NB4 (cell line): ENCODE measurements at regions not wholly inside any gene's neighbourhood (a gene's known extent, or its start where the extent isn't known, plus 50 kb on each side); places are given as distances from the start of the nearest gene placed in this dataset.

ENCODE experiments used
- POLR2A ChIP-seq: IDR thresholded peaks from 2 replicates; pipeline ENCODE4 v1.6.1; 2011; ENCODE audit warnings: mild to moderate bottlenecking; ENCODE audit not compliant: insufficient read length; ENCODE audit errors: extremely low read depth
- TF ChIP-seq, protein P1 (sequence below): IDR thresholded peaks from one replicate; pipeline ENCODE4 v1.5.1; 2012; ENCODE audit warnings: low read depth, low read length
- TF ChIP-seq, protein P2 (sequence below): IDR thresholded peaks from 2 replicates; pipeline ENCODE4 v1.6.1; 2011; ENCODE audit warnings: low read depth, low read length

DNA sequence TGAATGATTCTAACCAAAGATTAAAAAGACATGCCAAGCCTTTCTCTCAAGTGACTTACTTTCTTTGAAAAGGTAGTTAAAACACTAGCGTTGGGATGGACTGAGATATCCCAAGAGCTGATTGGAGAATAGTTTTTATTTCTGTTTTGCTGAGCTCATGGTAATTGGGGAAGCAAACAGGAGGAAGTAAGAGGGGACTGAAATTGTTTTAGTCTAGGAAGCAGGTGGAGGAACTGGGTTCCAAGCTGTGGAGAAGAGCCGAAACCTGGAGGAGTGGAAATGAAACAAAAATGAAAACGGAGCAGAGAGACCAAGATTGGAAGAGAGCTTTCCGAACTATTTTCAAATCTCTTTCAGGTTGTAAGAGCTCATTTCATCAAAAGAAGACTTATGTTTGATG lies 59.9 kb upstream of the TENT5A start:
- TF ChIP-seq, protein P1, sequence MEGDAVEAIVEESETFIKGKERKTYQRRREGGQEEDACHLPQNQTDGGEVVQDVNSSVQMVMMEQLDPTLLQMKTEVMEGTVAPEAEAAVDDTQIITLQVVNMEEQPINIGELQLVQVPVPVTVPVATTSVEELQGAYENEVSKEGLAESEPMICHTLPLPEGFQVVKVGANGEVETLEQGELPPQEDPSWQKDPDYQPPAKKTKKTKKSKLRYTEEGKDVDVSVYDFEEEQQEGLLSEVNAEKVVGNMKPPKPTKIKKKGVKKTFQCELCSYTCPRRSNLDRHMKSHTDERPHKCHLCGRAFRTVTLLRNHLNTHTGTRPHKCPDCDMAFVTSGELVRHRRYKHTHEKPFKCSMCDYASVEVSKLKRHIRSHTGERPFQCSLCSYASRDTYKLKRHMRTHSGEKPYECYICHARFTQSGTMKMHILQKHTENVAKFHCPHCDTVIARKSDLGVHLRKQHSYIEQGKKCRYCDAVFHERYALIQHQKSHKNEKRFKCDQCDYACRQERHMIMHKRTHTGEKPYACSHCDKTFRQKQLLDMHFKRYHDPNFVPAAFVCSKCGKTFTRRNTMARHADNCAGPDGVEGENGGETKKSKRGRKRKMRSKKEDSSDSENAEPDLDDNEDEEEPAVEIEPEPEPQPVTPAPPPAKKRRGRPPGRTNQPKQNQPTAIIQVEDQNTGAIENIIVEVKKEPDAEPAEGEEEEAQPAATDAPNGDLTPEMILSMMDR: no peak
- no peak for TF ChIP-seq POLR2A
- TF ChIP-seq, protein P2, sequence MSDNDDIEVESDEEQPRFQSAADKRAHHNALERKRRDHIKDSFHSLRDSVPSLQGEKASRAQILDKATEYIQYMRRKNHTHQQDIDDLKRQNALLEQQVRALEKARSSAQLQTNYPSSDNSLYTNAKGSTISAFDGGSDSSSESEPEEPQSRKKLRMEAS: no peak
